ENCODE measurements at regions not wholly inside any gene's neighbourhood (a gene's known extent, or its start where the extent isn't known, plus 50 kb on each side); places are given as distances from the start of the nearest gene placed in this dataset.

DNA sequence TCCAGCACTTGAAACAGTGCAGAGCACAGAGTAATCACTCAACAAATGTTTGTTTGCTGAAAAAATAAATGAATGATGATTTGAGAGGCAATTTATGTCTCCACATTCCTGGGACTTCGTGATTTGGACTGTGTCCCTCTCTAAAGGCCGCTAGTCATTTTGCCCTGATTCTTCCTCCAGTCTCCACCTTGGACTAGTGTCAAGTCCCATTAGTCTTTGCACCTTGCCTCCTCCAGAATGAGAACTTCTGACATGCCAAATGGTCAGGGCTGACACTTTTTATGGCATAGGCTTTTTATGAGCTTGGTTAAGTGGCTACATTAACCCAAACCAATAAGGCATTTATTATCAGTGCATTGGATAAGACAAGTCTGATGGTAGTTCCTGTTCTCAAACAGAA lies 65.1 kb upstream of the POF1B start (continued):
- TF ChIP-seq, protein P1, sequence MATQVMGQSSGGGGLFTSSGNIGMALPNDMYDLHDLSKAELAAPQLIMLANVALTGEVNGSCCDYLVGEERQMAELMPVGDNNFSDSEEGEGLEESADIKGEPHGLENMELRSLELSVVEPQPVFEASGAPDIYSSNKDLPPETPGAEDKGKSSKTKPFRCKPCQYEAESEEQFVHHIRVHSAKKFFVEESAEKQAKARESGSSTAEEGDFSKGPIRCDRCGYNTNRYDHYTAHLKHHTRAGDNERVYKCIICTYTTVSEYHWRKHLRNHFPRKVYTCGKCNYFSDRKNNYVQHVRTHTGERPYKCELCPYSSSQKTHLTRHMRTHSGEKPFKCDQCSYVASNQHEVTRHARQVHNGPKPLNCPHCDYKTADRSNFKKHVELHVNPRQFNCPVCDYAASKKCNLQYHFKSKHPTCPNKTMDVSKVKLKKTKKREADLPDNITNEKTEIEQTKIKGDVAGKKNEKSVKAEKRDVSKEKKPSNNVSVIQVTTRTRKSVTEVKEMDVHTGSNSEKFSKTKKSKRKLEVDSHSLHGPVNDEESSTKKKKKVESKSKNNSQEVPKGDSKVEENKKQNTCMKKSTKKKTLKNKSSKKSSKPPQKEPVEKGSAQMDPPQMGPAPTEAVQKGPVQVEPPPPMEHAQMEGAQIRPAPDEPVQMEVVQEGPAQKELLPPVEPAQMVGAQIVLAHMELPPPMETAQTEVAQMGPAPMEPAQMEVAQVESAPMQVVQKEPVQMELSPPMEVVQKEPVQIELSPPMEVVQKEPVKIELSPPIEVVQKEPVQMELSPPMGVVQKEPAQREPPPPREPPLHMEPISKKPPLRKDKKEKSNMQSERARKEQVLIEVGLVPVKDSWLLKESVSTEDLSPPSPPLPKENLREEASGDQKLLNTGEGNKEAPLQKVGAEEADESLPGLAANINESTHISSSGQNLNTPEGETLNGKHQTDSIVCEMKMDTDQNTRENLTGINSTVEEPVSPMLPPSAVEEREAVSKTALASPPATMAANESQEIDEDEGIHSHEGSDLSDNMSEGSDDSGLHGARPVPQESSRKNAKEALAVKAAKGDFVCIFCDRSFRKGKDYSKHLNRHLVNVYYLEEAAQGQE (IDR thresholded peaks at IDR 0.05): no peak

Data from liver (tissue), 1 donor.